ENCODE measurements at regions not wholly inside any gene's neighbourhood (a gene's known extent, or its start where the extent isn't known, plus 50 kb on each side); places are given as distances from the start of the nearest gene placed in this dataset.

- TF ChIP-seq CTCF (IDR thresholded peaks at IDR 0.05; ENCODE audit: borderline replicate concordance, extremely low read depth, low read length, poor library complexity, severe bottlenecking) (no peak), EZH2 (IDR thresholded peaks at IDR 0.05; ENCODE audit: borderline replicate concordance, low read depth, low read length, severe bottlenecking) (no peak)
- no peaks in the 10 kb centered on the region for H4K20me1 ChIP-seq (ENCODE audit: insufficient read depth, low read length)
- H3K4me1 ChIP-seq (ENCODE audit: insufficient read depth, low read length) = no peaks in the 10 kb centered on the region
- no peak overlapping the region for H3K4me3 ChIP-seq (ENCODE audit: low read depth in 1 of 2, low read length in 2 of 2)
- H3K4me2 ChIP-seq (ENCODE audit: insufficient read depth, low read length) = no peak overlapping the region
- H3K27ac ChIP-seq (ENCODE audit: low read length) = no peak overlapping the region
- H3K27me3 ChIP-seq (ENCODE audit: insufficient read depth, low read length, poor library complexity) = no peaks in the 10 kb centered on the region
- no peaks in the 10 kb centered on the region for H3K9me3 ChIP-seq (ENCODE audit: insufficient read depth, low read length, severe bottlenecking)
- H3K36me3 ChIP-seq (ENCODE audit: insufficient read depth, low read length) = no peaks in the 10 kb centered on the region
- no peak overlapping the region for H3K9ac ChIP-seq (ENCODE audit: low read depth, low read length)
- no peak overlapping the region for H2AFZ ChIP-seq (ENCODE audit: low read depth, low read length)
- H3K79me2 ChIP-seq (ENCODE audit: insufficient read depth, low read length) = no peaks in the 10 kb centered on the region
- DNase-seq (no peak), ATAC-seq (ENCODE audit: insufficient read depth, low read depth) (no peak)
Observed at GRCh38 chr12:90791445-90791844, 163.5 kb downstream of the CCER1 start.

- Histone ChIP-seq H3K4me1 (ENCODE audit: insufficient read depth, low read length) (no peaks in the 10 kb centered on the region), H4K20me1 (ENCODE audit: insufficient read depth, low read length) (no peaks in the 10 kb centered on the region), H3K36me3 (ENCODE audit: insufficient read depth, low read length) (no peaks in the 10 kb centered on the region), H3K79me2 (ENCODE audit: insufficient read depth, low read length) (no peaks in the 10 kb centered on the region), H3K9me3 (ENCODE audit: insufficient read depth, low read length, severe bottlenecking) (no peaks in the 10 kb centered on the region), H3K4me3 (ENCODE audit: low read depth in 1 of 2, low read length in 2 of 2) (no peak overlapping the region), H2AFZ (ENCODE audit: low read depth, low read length) (no peak overlapping the region), H3K9ac (ENCODE audit: low read depth, low read length) (no peak overlapping the region), H3K27ac (ENCODE audit: low read length) (no peak overlapping the region), H3K27me3 (ENCODE audit: insufficient read depth, low read length, poor library complexity) (no peaks in the 10 kb centered on the region), H3K4me2 (ENCODE audit: insufficient read depth, low read length) (no peak overlapping the region)
- TF ChIP-seq CTCF (IDR thresholded peaks at IDR 0.05; ENCODE audit: borderline replicate concordance, extremely low read depth, low read length, poor library complexity, severe bottlenecking) = no peak
- TF ChIP-seq EZH2 (IDR thresholded peaks at IDR 0.05; ENCODE audit: borderline replicate concordance, low read depth, low read length, severe bottlenecking) = no peak
- no peak for DNase-seq
- ATAC-seq (ENCODE audit: insufficient read depth, low read depth) = no peak
Observed at GRCh38 chr12:90790747-90791146, 164.2 kb downstream of the CCER1 start.

GRCh38 chr12:90773491-90773890, 181.5 kb downstream of the CCER1 start:
- Histone ChIP-seq H3K79me2 (ENCODE audit: insufficient read depth, low read length) (no peaks in the 10 kb centered on the region), H3K27ac (ENCODE audit: low read length) (no peak overlapping the region), H2AFZ (ENCODE audit: low read depth, low read length) (no peak overlapping the region), H3K9me3 (ENCODE audit: insufficient read depth, low read length, severe bottlenecking) (no peaks in the 10 kb centered on the region), H3K4me2 (ENCODE audit: insufficient read depth, low read length) (no peak overlapping the region), H3K27me3 (ENCODE audit: insufficient read depth, low read length, poor library complexity) (no peaks in the 10 kb centered on the region), H3K9ac (ENCODE audit: low read depth, low read length) (no peak overlapping the region), H3K4me3 (ENCODE audit: low read depth in 1 of 2, low read length in 2 of 2) (no peak overlapping the region), H4K20me1 (ENCODE audit: insufficient read depth, low read length) (no peaks in the 10 kb centered on the region), H3K4me1 (ENCODE audit: insufficient read depth, low read length) (no peaks in the 10 kb centered on the region), H3K36me3 (ENCODE audit: insufficient read depth, low read length) (no peaks in the 10 kb centered on the region)
- DNase-seq (no peak), ATAC-seq (ENCODE audit: insufficient read depth, low read depth) (no peak)
- TF ChIP-seq EZH2 (IDR thresholded peaks at IDR 0.05; ENCODE audit: borderline replicate concordance, low read depth, low read length, severe bottlenecking) (no peak), CTCF (IDR thresholded peaks at IDR 0.05; ENCODE audit: borderline replicate concordance, extremely low read depth, low read length, poor library complexity, severe bottlenecking) (no peak)

GRCh38 chr12:90770861-90771260, 184.1 kb downstream of the CCER1 start:
- Histone ChIP-seq H3K27ac (ENCODE audit: low read length) (no peak overlapping the region), H3K27me3 (ENCODE audit: insufficient read depth, low read length, poor library complexity) (no peaks in the 10 kb centered on the region), H4K20me1 (ENCODE audit: insufficient read depth, low read length) (no peaks in the 10 kb centered on the region), H3K4me2 (ENCODE audit: insufficient read depth, low read length) (no peak overlapping the region), H3K9me3 (ENCODE audit: insufficient read depth, low read length, severe bottlenecking) (no peaks in the 10 kb centered on the region), H2AFZ (ENCODE audit: low read depth, low read length) (no peak overlapping the region), H3K36me3 (ENCODE audit: insufficient read depth, low read length) (no peaks in the 10 kb centered on the region), H3K4me1 (ENCODE audit: insufficient read depth, low read length) (no peaks in the 10 kb centered on the region), H3K9ac (ENCODE audit: low read depth, low read length) (no peak overlapping the region), H3K4me3 (ENCODE audit: low read depth in 1 of 2, low read length in 2 of 2) (no peak overlapping the region), H3K79me2 (ENCODE audit: insufficient read depth, low read length) (no peaks in the 10 kb centered on the region)
- TF ChIP-seq EZH2 (IDR thresholded peaks at IDR 0.05; ENCODE audit: borderline replicate concordance, low read depth, low read length, severe bottlenecking) = no peak
- TF ChIP-seq CTCF (IDR thresholded peaks at IDR 0.05; ENCODE audit: borderline replicate concordance, extremely low read depth, low read length, poor library complexity, severe bottlenecking) = no peak
- ATAC-seq (ENCODE audit: insufficient read depth, low read depth) = no peak
- no peak for DNase-seq
